PC-3 (cell line): ENCODE measurements at regions not wholly inside any gene's neighbourhood (a gene's known extent, or its start where the extent isn't known, plus 50 kb on each side); places are given as distances from the start of the nearest gene placed in this dataset.

Experiments used
- ATAC-seq: fragments of 200-7000 bp; cut with Tn5 transposase; 2 replicates; pipeline ENCODE4 v1.9.1; 2020; ENCODE audit warnings: mild to moderate bottlenecking, moderate library complexity
- BruUV-seq: library from RNA; stranded (reverse); fragments of 400-500 nt; replicated peaks from 2 replicates; lab custom pipeline; 2021; lab: Mats Ljungman, UMichigan
- CTCF ChIA-PET: fragments of 300-600 bp; sonication (Branson Sonifier 250); formaldehyde crosslinking; loops from one replicate; lab custom pipeline; 2022; ENCODE audit warnings: antibody characterized with exemption; lab: Charles Lee
- POLR2A ChIA-PET: fragments of 300-600 bp; sonication (Branson Sonifier 250); formaldehyde crosslinking; loops from one replicate; lab custom pipeline; 2022; ENCODE audit warnings: antibody characterized with exemption; ENCODE audit not compliant: unreplicated experiment; lab: Charles Lee
- DNase-seq: peaks from one replicate; pipeline ENCODE4 v3.0.0-alpha.2; 2015
- H2AFZ ChIP-seq: fragments of 300-600 bp; sonication (generic); 2 replicates; pipeline ENCODE4 v1.6.0; 2016; ENCODE audit warnings: antibody characterized with exemption, low read length
- H3F3A ChIP-seq: fragments of 300-600 bp; sonication (generic); one replicate; pipeline ENCODE4 v1.6.0; 2017; ENCODE audit warnings: antibody characterized with exemption, low read length, control low read depth, mild to moderate bottlenecking; ENCODE audit not compliant: unreplicated experiment
- H3K27ac ChIP-seq: fragments of 300-600 bp; sonication (generic); 2 replicates; pipeline ENCODE4 v1.5.1; 2016; ENCODE audit warnings: mild to moderate bottlenecking, low read length
- H3K27me3 ChIP-seq: fragments of 300-600 bp; sonication (generic); 2 replicates; pipeline ENCODE4 v1.6.1; 2016; ENCODE audit warnings: low read length, mixed read lengths
- H3K36me3 ChIP-seq: fragments of 300-600 bp; sonication (generic); 2 replicates; pipeline ENCODE4 v1.6.1; 2016; ENCODE audit warnings: low read depth, mixed run types, low read length, mixed read lengths
- H3K4me1 ChIP-seq: fragments of 300-600 bp; sonication (generic); 2 replicates; pipeline ENCODE4 v1.5.1; 2016; ENCODE audit warnings: low read length; ENCODE audit not compliant: insufficient read depth
- H3K4me2 ChIP-seq: fragments of 300-600 bp; sonication (generic); 2 replicates; pipeline ENCODE4 v1.6.0; 2016; ENCODE audit warnings: low read length
- H3K4me3 ChIP-seq: fragments of 300-600 bp; sonication (generic); 2 replicates; pipeline ENCODE4 v1.5.1; 2016; ENCODE audit warnings: mild to moderate bottlenecking, low read length, mixed read lengths
- H3K79me2 ChIP-seq: fragments of 300-600 bp; sonication (generic); 2 replicates; pipeline ENCODE4 v1.6.1; 2017; ENCODE audit warnings: low read length, mixed read lengths
- H3K9ac ChIP-seq: fragments of 300-600 bp; sonication (generic); 2 replicates; pipeline ENCODE4 v1.6.0; 2016; ENCODE audit warnings: mild to moderate bottlenecking, low read length
- H3K9me2 ChIP-seq: fragments of 300-600 bp; sonication (generic); replicated peaks from 2 replicates; pipeline ENCODE4 v1.6.1; 2016; ENCODE audit warnings: mixed run types, low read length, mixed read lengths
- H3K9me3 ChIP-seq: fragments of 300-600 bp; sonication (generic); 2 replicates; pipeline ENCODE4 v1.6.1; 2016; ENCODE audit warnings: low read length, mixed read lengths
- H4K20me1 ChIP-seq: fragments of 300-600 bp; sonication (generic); 2 replicates; pipeline ENCODE4 v1.6.1; 2016; ENCODE audit warnings: low read length, mixed read lengths
- EZH2 ChIP-seq: fragments of 300-600 bp; sonication (generic); IDR thresholded peaks from one replicate; pipeline ENCODE4 v1.6.1; 2017; ENCODE audit warnings: antibody characterized with exemption, mild to moderate bottlenecking, low read length; ENCODE audit not compliant: unreplicated experiment
- EZH2phosphoT487 ChIP-seq: fragments of 300-600 bp; sonication (generic); IDR thresholded peaks from 2 replicates; pipeline ENCODE4 v1.6.1; 2018; ENCODE audit warnings: mild to moderate bottlenecking, antibody characterized with exemption, low read length, borderline replicate concordance
- intact Hi-C: fragments of 100-400 bp; cut with micrococcal nuclease; formaldehyde crosslinking; loops from 2 replicates; pipeline ENCODE4 v1.9.0; 2023
- TF ChIP-seq, protein P1 (sequence below): fragments of 300-600 bp; sonication (generic); conservative IDR thresholded peaks from 2 replicates; pipeline ENCODE4 v1.5.1; 2017; ENCODE audit warnings: antibody characterized with exemption, low read depth, mild to moderate bottlenecking, low read length

DNA sequence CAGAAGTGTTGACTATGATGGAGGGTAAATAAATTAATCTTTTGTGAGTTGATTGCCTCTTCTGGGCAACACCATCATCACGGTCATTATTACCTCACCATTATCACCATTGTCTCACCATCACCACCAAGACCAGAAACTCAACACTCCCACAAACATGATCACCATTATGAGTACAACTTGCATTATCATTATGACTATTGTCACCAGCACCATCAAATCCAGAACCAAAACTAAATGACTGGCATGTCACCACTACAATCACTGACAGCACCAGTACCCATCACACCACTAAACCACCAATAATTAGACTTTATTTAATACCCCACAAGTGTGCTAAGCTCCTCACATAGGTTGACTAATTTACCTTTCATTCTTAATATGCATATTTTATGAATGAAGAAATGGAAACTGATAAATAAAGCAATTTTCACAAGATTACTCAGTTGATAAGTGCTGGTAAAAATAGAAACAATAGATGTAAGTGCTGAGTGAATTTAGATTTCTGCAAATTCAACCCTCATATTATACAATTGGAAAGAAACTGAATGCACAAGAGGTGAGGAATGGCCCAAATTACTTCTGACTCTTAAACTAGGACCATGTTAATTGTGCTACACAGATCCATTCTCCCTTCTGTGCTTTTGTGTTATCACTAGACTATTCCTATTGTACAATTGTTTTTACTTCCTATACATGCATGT, 517.8 kb upstream of the PAPPA start:
- intact Hi-C loops, result no loop called here
- Histone ChIP-seq H2AFZ (no peak overlapping the region), H3K9me2 (no peaks in the 10 kb centered on the region), H3K79me2 (no peaks in the 10 kb centered on the region), H3K27me3 (no peaks in the 10 kb centered on the region), H3K9ac (no peak overlapping the region), H3K27ac (no peak overlapping the region), H3K4me2 (no peak overlapping the region), H3K9me3 (no peaks in the 10 kb centered on the region), H3K4me3 (no peak overlapping the region), H3K4me1 (peaks cover 14% of the 10 kb centered on the region), H4K20me1 (no peaks in the 10 kb centered on the region), H3K36me3 (no peaks in the 10 kb centered on the region), H3F3A (no peaks in the 10 kb centered on the region)
- no TSS peak for BruUV-seq
- CTCF ChIA-PET, result no interaction called here
- POLR2A ChIA-PET, result no interaction called here
- ATAC-seq (no peak), DNase-seq (no peak)
- TF ChIP-seq EZH2 (no peak), EZH2phosphoT487 (no peak)
- TF ChIP-seq, protein P1, sequence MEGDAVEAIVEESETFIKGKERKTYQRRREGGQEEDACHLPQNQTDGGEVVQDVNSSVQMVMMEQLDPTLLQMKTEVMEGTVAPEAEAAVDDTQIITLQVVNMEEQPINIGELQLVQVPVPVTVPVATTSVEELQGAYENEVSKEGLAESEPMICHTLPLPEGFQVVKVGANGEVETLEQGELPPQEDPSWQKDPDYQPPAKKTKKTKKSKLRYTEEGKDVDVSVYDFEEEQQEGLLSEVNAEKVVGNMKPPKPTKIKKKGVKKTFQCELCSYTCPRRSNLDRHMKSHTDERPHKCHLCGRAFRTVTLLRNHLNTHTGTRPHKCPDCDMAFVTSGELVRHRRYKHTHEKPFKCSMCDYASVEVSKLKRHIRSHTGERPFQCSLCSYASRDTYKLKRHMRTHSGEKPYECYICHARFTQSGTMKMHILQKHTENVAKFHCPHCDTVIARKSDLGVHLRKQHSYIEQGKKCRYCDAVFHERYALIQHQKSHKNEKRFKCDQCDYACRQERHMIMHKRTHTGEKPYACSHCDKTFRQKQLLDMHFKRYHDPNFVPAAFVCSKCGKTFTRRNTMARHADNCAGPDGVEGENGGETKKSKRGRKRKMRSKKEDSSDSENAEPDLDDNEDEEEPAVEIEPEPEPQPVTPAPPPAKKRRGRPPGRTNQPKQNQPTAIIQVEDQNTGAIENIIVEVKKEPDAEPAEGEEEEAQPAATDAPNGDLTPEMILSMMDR, result no peak

DNA sequence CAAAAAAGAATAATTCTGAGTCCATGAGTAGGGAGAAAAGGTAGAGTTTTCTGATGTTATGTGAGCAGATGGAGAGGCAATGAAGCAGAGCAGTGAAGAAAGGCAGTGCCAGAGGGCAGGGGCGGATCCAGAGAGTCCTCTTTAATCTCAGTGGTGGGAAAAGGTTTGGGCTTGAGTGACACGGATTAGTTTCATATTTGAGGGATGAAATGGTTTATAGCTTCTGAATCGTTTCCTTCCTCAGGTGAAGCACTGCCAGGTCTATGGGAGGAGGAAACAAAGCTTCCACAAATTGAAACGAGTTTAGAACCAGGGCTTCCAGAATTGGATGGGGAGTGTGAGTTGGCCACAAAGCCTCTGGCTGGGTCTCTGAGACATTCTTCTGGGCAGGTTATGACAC, 517.0 kb upstream of the PAPPA start:
- intact Hi-C loops, result no loop called here
- H3K27ac ChIP-seq, result no peak overlapping the region
- no TSS peak for BruUV-seq
- H3K4me2 ChIP-seq, result no peak overlapping the region
- POLR2A ChIA-PET, result no interaction called here
- 0 out of 2 replicates have a peak, but pooled peaks have one; percentile 18 for ATAC-seq
- no peak overlapping the region for H3K9ac ChIP-seq
- H3K27me3 ChIP-seq, result no peaks in the 10 kb centered on the region
- TF ChIP-seq EZH2phosphoT487 (no peak), EZH2 (no peak)
- TF ChIP-seq, protein P1, result no peak
- no peaks in the 10 kb centered on the region for H4K20me1 ChIP-seq
- H3K9me2 ChIP-seq, result no peaks in the 10 kb centered on the region
- no peaks in the 10 kb centered on the region for H3K9me3 ChIP-seq
- peak; percentile 52 for DNase-seq
- H2AFZ ChIP-seq, result no peak overlapping the region
- H3K79me2 ChIP-seq, result no peaks in the 10 kb centered on the region
- H3K36me3 ChIP-seq, result no peaks in the 10 kb centered on the region
- H3K4me3 ChIP-seq, result no peak overlapping the region
- peaks cover 21% of the 10 kb centered on the region for H3K4me1 ChIP-seq
- CTCF ChIA-PET, result no interaction called here
- H3F3A ChIP-seq, result no peaks in the 10 kb centered on the region

DNA sequence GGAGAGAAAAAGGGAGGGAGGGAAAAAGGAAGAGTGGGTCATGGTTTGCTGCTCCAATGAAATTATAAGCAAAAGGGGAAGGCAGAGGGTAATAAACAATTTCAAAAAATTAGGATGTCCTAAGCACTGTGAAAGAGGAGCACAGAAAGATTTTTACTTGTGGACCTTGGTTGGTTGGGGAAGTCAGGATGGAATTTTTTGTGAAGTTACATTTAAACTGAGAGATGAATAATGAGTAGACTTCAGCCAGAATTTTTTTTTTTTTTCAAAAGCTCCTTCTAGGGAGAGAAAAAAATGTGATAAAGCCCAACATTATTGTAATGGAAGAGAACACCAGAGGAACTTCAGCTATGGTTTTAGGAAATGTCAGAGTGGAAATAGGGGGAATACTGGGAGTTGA, 515.9 kb upstream of the PAPPA start:
- no peak overlapping the region for H3K27ac ChIP-seq
- H3F3A ChIP-seq, result no peaks in the 10 kb centered on the region
- H4K20me1 ChIP-seq, result no peaks in the 10 kb centered on the region
- intact Hi-C loops, result no loop called here
- no peaks in the 10 kb centered on the region for H3K27me3 ChIP-seq
- no TSS peak for BruUV-seq
- H3K4me2 ChIP-seq, result no peak overlapping the region
- CTCF ChIA-PET, result no interaction called here
- H3K36me3 ChIP-seq, result no peaks in the 10 kb centered on the region
- POLR2A ChIA-PET, result no interaction called here
- H3K9me2 ChIP-seq, result no peaks in the 10 kb centered on the region
- H2AFZ ChIP-seq, result no peak overlapping the region
- TF ChIP-seq, protein P1, result no peak
- no peak for TF ChIP-seq EZH2phosphoT487
- TF ChIP-seq EZH2, result no peak
- H3K79me2 ChIP-seq, result no peaks in the 10 kb centered on the region
- no peak for DNase-seq
- ATAC-seq, result no peak
- H3K4me3 ChIP-seq, result no peak overlapping the region
- H3K9me3 ChIP-seq, result no peaks in the 10 kb centered on the region
- H3K4me1 ChIP-seq, result peaks cover 24% of the 10 kb centered on the region
- no peak overlapping the region for H3K9ac ChIP-seq
